ENCODE measurements at regions not wholly inside any gene's neighbourhood (a gene's known extent, or its start where the extent isn't known, plus 50 kb on each side); places are given as distances from the start of the nearest gene placed in this dataset.

GRCh38 chr2:199696048-199696447, 154.9 kb downstream of the FTCDNL1 start:
- H3K36me3 ChIP-seq = no peaks in the 10 kb centered on the region
- TF ChIP-seq CTCF (IDR thresholded peaks at IDR 0.05; ENCODE audit: low read depth, low read length) = no peak
- no peak overlapping the region for H3K4me3 ChIP-seq (ENCODE audit: low read depth, low read length)
- no peak for DNase-seq
- no peak overlapping the region for H3K27ac ChIP-seq
- H3K9me3 ChIP-seq (ENCODE audit: severe bottlenecking) = no peaks in the 10 kb centered on the region
- H3K27me3 ChIP-seq (ENCODE audit: insufficient read depth, low read depth, severe bottlenecking) = no peaks in the 10 kb centered on the region

- no peak overlapping the region for H3K27ac ChIP-seq
- TF ChIP-seq CTCF (IDR thresholded peaks at IDR 0.05; ENCODE audit: low read depth, low read length) = no peak
- no peak for DNase-seq
- no peaks in the 10 kb centered on the region for H3K27me3 ChIP-seq (ENCODE audit: insufficient read depth, low read depth, severe bottlenecking)
- H3K9me3 ChIP-seq (ENCODE audit: severe bottlenecking) = no peaks in the 10 kb centered on the region
- H3K36me3 ChIP-seq = no peaks in the 10 kb centered on the region
- H3K4me3 ChIP-seq (ENCODE audit: low read depth, low read length) = no peak overlapping the region
These were observed 157.1 kb downstream of the FTCDNL1 start for GRCh38 chr2:199693861-199694260.

- no peaks in the 10 kb centered on the region for H3K36me3 ChIP-seq
- no peak for TF ChIP-seq CTCF (IDR thresholded peaks at IDR 0.05; ENCODE audit: low read depth, low read length)
- H3K9me3 ChIP-seq (ENCODE audit: severe bottlenecking) = no peaks in the 10 kb centered on the region
- no peak overlapping the region for H3K27ac ChIP-seq
- H3K27me3 ChIP-seq (ENCODE audit: insufficient read depth, low read depth, severe bottlenecking) = no peaks in the 10 kb centered on the region
- no peak for DNase-seq
- H3K4me3 ChIP-seq (ENCODE audit: low read depth, low read length) = no peak overlapping the region
These were observed 158.5 kb downstream of the FTCDNL1 start for GRCh38 chr2:199692489-199692888.

- no peak for DNase-seq
- Histone ChIP-seq H3K36me3 (no peaks in the 10 kb centered on the region), H3K9me3 (ENCODE audit: severe bottlenecking) (no peaks in the 10 kb centered on the region), H3K4me3 (ENCODE audit: low read depth, low read length) (no peak overlapping the region), H3K27me3 (ENCODE audit: insufficient read depth, low read depth, severe bottlenecking) (no peaks in the 10 kb centered on the region), H3K27ac (no peak overlapping the region)
- no peak for TF ChIP-seq CTCF (IDR thresholded peaks at IDR 0.05; ENCODE audit: low read depth, low read length)
These were observed 160.8 kb downstream of the FTCDNL1 start for GRCh38 chr2:199690225-199690624.

- no peak overlapping the region for H3K4me3 ChIP-seq (ENCODE audit: low read depth, low read length)
- H3K27me3 ChIP-seq (ENCODE audit: insufficient read depth, low read depth, severe bottlenecking) = no peaks in the 10 kb centered on the region
- no peaks in the 10 kb centered on the region for H3K36me3 ChIP-seq
- no peaks in the 10 kb centered on the region for H3K9me3 ChIP-seq (ENCODE audit: severe bottlenecking)
- no peak overlapping the region for H3K27ac ChIP-seq
- DNase-seq = no peak
- no peak for TF ChIP-seq CTCF (IDR thresholded peaks at IDR 0.05; ENCODE audit: low read depth, low read length)
These were observed 165.3 kb downstream of the FTCDNL1 start for GRCh38 chr2:199685669-199686068.

- Histone ChIP-seq H3K27ac (no peak overlapping the region), H3K27me3 (ENCODE audit: insufficient read depth, low read depth, severe bottlenecking) (no peaks in the 10 kb centered on the region), H3K36me3 (no peaks in the 10 kb centered on the region), H3K9me3 (ENCODE audit: severe bottlenecking) (no peaks in the 10 kb centered on the region), H3K4me3 (ENCODE audit: low read depth, low read length) (no peak overlapping the region)
- TF ChIP-seq CTCF (IDR thresholded peaks at IDR 0.05; ENCODE audit: low read depth, low read length) = no peak
- no peak for DNase-seq
These were observed 166.2 kb downstream of the FTCDNL1 start for GRCh38 chr2:199684832-199685231.
